ENCODE measurements at regions not wholly inside any gene's neighbourhood (a gene's known extent, or its start where the extent isn't known, plus 50 kb on each side); places are given as distances from the start of the nearest gene placed in this dataset.
A peak's percentile ranks its signal among the peaks of the same experiment; 100 is the strongest.
"Not testable (repeated sequence)": the region's sequence is repeated elsewhere in the genome, so short reads cannot be mapped to it uniquely, and the experiment has no call there.

DNA sequence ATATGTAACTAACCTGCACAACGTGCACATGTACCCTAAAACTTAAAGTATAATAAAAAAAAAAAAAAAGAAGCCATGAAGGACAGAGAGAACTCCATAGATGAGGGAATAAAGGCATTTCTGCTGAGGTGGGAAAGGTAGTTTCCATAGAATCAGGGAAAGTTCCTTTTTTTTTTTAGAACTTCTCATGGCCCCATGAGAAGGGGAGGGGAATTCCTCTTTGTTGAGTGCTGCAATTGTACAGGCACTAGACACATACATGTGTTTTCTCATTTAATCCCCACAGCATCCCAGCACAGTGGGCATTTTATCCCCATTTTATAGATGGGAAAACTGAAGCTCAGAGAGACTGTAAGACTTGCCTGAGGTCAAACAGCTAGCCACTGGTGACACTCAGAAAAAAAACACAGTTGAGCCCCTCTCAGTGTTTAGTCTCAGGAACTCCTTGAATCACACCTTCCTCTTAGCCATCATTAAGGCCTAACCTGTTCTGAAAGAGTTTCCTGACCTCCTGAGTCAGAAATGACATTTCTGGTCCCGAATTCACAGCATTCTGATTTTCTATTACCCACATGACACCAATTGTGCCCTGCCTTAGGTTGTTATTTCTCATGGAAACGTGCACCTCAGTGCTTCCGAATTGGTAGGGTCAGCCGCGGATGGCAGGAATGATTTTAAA lies 189.3 kb upstream of the G2E3 start:
- Mint-ChIP-seq H3K27me3 (peaks cover 10% of the 10 kb centered on the region), H3K4me1 (ENCODE audit: low read depth) (no peaks in the 10 kb centered on the region), H3K4me3 (no peak overlapping the region), H3K9me3 (no peaks in the 10 kb centered on the region), H3K36me3 (ENCODE audit: low read depth) (no peaks in the 10 kb centered on the region), H3K27ac (no peak overlapping the region)
- DNase-seq: no peak

DNA sequence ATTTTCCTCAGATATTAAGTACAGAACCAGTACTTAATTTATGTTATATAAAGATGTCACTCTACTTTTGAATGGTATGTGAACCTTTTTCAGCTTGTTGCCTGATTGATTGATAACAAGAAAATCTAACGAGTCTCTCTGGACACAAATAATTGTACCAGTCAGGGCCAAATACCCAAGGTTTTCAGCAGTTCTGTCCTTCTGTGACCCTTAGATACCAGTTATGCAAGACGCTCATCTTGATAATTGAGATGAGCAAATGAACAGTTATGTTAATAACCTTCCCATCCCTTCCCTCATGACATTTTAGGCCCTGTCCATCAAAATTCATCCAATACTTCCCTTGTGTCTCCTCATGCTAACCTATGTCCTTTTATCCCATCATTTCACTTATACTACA lies 185.9 kb upstream of the G2E3 start:
- no peak for DNase-seq

GRCh38 chr14:30373526-30373925 lies 185.4 kb upstream of the G2E3 start:
- Mint-ChIP-seq H3K27me3 (peaks cover 26% of the 10 kb centered on the region), H3K4me1 (ENCODE audit: low read depth) (no peaks in the 10 kb centered on the region), H3K9me3 (no peaks in the 10 kb centered on the region), H3K36me3 (ENCODE audit: low read depth) (no peaks in the 10 kb centered on the region), H3K4me3 (no peak overlapping the region), H3K27ac (no peak overlapping the region)
- DNase-seq: no peak

More for the DNA sequence above, 185.9 kb upstream of the G2E3 start:
- Mint-ChIP-seq H3K4me1 (ENCODE audit: low read depth) (no peaks in the 10 kb centered on the region), H3K27me3 (peaks cover 23% of the 10 kb centered on the region), H3K4me3 (no peak overlapping the region), H3K36me3 (ENCODE audit: low read depth) (no peaks in the 10 kb centered on the region), H3K9me3 (no peaks in the 10 kb centered on the region), H3K27ac (no peak overlapping the region)

DNA sequence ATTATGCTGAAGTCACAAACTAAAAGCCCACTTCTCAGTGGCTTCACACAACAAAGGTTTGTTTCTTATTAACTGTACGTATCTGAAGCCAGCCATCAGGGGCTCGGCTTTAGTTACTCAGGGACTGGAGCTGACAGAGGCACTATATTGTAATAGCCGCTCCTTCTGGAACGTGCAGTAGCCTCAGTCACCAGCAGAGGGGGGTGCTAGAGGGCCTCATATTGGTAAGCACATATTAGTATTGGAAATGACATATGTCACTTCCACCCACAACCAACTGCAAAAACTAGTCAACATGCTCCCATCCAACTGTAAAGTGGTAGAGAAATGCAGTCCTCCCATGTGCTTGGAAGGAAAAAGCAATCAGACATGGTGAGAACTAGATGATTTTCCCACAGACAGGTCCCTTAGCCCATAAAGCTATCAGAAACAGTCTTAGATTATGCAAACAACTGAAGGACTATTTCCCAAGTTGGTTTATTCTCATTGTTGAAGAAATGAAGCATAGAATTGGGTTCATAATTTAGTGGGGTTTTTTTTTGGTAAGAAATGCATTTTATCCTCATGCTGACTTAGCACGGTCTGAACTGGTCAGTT lies 183.6 kb upstream of the G2E3 start:
- H3K4me1 Mint-ChIP-seq (ENCODE audit: low read depth): no peaks in the 10 kb centered on the region
- peaks cover 28% of the 10 kb centered on the region for H3K27me3 Mint-ChIP-seq
- H3K4me3 Mint-ChIP-seq: no peak overlapping the region
- no peak overlapping the region for H3K27ac Mint-ChIP-seq
- peak; percentile 73 for DNase-seq
- no peaks in the 10 kb centered on the region for H3K9me3 Mint-ChIP-seq
- H3K36me3 Mint-ChIP-seq (ENCODE audit: low read depth): no peaks in the 10 kb centered on the region

- no peaks in the 10 kb centered on the region for H3K9me3 Mint-ChIP-seq
- H3K27ac Mint-ChIP-seq: no peak overlapping the region
- no peak overlapping the region for H3K4me3 Mint-ChIP-seq
- DNase-seq: no peak
- no peaks in the 10 kb centered on the region for H3K36me3 Mint-ChIP-seq (ENCODE audit: low read depth)
- H3K4me1 Mint-ChIP-seq (ENCODE audit: low read depth): no peaks in the 10 kb centered on the region
- peaks cover 25% of the 10 kb centered on the region for H3K27me3 Mint-ChIP-seq
Observed at GRCh38 chr14:30381861-30382480, 177.0 kb upstream of the G2E3 start.

DNA sequence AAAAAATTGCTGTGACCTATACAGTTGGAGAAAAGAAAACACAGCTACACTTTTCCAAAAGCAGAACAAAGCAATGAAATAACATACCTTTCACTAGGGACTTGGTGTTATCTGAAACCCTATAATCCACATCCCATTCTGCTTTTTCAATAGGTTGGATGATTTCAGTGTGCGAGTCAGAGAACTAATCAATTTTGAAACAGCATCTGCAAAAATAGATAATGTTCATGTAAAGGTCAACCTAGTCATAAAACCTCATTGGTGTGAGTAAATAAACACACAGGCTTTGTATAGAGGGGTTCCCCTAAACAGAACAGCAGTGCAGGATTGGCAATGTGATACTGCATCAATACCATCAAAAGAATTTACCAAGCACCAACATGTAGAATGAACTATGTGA lies 173.0 kb upstream of the G2E3 start:
- Mint-ChIP-seq H3K27me3 (peaks cover 12% of the 10 kb centered on the region), H3K4me1 (ENCODE audit: low read depth) (no peaks in the 10 kb centered on the region), H3K4me3 (no peak overlapping the region), H3K27ac (no peak overlapping the region), H3K9me3 (no peaks in the 10 kb centered on the region), H3K36me3 (ENCODE audit: low read depth) (no peaks in the 10 kb centered on the region)
- no peak for DNase-seq

DNA sequence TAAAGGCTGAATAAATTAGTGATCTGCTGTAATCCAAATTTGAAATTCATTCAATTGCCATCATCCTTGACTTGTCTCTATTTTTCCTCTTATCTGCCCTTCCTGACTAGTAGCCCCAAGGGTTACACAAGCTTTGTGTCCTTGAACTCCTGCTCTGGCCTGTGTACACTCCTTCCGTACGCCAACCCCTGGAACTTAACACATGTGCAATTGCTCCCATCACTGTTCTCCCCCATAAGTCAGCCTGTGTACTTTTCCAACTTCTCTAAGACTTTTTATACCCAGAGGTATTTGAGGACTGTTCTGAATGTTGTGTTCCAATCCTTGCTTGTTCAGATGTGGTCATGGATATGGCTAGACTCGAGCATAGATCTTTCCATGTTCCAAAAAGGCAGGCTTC lies 171.1 kb upstream of the G2E3 start:
- Mint-ChIP-seq H3K9me3 (no peaks in the 10 kb centered on the region), H3K36me3 (ENCODE audit: low read depth) (no peaks in the 10 kb centered on the region), H3K4me3 (no peak overlapping the region), H3K4me1 (ENCODE audit: low read depth) (no peaks in the 10 kb centered on the region), H3K27me3 (peaks cover 12% of the 10 kb centered on the region), H3K27ac (no peak overlapping the region)
- no peak for DNase-seq

- no peak for DNase-seq
- no peak overlapping the region for H3K27ac Mint-ChIP-seq
- no peaks in the 10 kb centered on the region for H3K36me3 Mint-ChIP-seq (ENCODE audit: low read depth)
Observed at GRCh38 chr14:30389134-30389876, 169.7 kb upstream of the G2E3 start.

DNA sequence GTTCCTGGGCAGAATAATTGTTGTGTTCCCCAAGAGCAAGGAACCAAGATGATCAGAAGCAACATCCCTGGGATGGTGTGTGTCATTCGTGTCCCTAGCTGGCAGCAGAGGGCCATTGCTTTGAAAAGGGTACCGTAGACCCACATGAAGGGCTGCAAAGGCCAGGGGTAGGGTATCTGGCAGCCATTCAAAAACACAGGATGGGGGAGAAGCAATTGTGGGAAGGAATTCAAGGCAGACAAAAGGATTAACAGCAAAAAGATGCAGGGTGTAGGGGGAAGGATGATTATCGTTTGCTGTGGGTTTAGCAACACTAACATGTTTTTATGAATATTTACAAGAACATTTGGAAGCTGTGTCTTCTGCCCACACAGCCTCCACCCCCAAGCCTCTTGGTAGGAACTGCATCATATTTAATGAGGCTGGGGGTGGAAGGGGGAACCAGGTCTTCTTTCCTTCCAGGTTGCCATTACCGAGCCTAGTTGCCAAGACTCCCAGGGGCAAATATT lies 169.0 kb upstream of the G2E3 start:
- Mint-ChIP-seq H3K36me3 (ENCODE audit: low read depth) (no peaks in the 10 kb centered on the region), H3K9me3 (no peaks in the 10 kb centered on the region), H3K27ac (no peak overlapping the region), H3K4me3 (no peak overlapping the region), H3K4me1 (ENCODE audit: low read depth) (no peaks in the 10 kb centered on the region), H3K27me3 (no peaks in the 10 kb centered on the region)
- no peak for DNase-seq

More at GRCh38 chr14:30389134-30389876, 169.7 kb upstream of the G2E3 start:
- H3K9me3 Mint-ChIP-seq: no peaks in the 10 kb centered on the region
- no peak overlapping the region for H3K4me3 Mint-ChIP-seq
- no peaks in the 10 kb centered on the region for H3K4me1 Mint-ChIP-seq (ENCODE audit: low read depth)
- H3K27me3 Mint-ChIP-seq: peaks cover 2% of the 10 kb centered on the region

- Mint-ChIP-seq H3K4me3 (no peak overlapping the region), H3K27ac (no peak overlapping the region), H3K27me3 (peaks cover 10% of the 10 kb centered on the region), H3K9me3 (no peaks in the 10 kb centered on the region), H3K4me1 (ENCODE audit: low read depth) (no peaks in the 10 kb centered on the region), H3K36me3 (ENCODE audit: low read depth) (no peaks in the 10 kb centered on the region)
- no peak for DNase-seq
Observed at GRCh38 chr14:30395065-30395464, 163.9 kb upstream of the G2E3 start.

DNA sequence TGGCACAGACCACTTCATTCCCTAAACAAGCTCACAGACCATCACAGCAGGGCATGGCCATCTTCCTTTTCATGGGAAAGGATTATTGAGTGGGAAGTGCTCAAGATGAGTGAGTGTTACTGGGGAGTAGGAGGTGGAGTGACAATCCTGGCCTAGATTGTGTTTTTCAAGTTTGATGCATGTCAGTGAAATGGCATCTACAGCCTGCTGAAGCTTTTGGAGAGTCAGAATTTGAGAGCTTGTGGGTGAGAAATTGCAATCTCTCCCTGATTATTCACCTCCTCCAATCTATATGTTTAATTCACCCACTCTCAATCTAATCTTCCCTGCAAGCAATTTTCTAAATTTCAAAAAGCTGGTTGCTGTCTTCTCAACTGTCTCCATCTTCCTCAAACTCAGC lies 156.1 kb upstream of the G2E3 start:
- Mint-ChIP-seq H3K36me3 (ENCODE audit: low read depth) (no peaks in the 10 kb centered on the region), H3K4me1 (ENCODE audit: low read depth) (no peaks in the 10 kb centered on the region), H3K27ac (no peak overlapping the region), H3K9me3 (no peaks in the 10 kb centered on the region), H3K27me3 (peaks cover 5% of the 10 kb centered on the region), H3K4me3 (no peak overlapping the region)
- no peak for DNase-seq

DNA sequence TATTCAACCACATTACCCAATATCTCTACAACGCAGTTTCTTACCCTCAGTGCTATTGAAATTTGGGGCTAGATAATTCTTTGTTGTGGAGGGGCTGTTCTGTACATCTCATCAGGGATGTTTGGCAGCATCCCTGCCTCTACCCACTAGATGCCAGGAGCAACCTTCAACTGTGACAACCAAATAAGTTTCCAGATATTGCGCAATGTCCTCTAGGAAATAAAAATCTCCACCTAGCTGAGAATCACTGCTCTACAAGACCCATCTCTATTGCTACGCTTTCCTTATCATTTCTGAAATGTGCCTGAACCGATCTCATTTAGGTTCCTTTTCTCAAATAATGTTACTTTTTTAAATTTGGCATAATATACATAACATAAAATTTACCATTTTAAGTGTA lies 155.2 kb upstream of the G2E3 start:
- no peak overlapping the region for H3K4me3 Mint-ChIP-seq
- peaks cover 5% of the 10 kb centered on the region for H3K27me3 Mint-ChIP-seq
- H3K27ac Mint-ChIP-seq: no peak overlapping the region
- no peaks in the 10 kb centered on the region for H3K36me3 Mint-ChIP-seq (ENCODE audit: low read depth)
- H3K4me1 Mint-ChIP-seq (ENCODE audit: low read depth): no peaks in the 10 kb centered on the region
- DNase-seq: no peak
- no peaks in the 10 kb centered on the region for H3K9me3 Mint-ChIP-seq

DNA sequence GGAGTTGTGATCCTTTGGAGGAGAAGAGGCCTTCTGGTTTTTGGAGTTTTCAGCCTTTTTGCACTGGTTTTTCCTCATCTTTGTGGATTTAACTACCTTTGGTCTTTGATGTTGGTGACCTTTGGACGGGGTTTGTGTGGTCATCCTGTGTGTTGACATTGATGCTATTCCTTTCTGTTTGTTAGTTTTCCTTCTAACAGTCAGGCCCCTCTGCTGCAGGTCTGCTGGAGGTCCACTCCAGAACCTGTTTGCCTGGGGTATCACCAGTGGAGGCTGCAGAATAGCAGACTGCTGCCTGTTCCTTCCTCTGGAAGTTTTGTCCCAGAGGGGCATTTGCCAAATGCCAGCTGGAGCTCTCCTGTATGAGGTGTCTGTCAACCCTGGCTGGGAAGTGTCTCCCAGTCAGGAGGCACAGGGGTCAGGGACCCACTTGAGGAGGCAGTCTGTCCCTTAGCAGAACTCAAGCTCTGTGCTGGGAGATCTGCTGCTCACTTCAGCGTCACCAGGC lies 149.4 kb upstream of the G2E3 start:
- not testable (repeated sequence) for H3K4me1 Mint-ChIP-seq (ENCODE audit: low read depth); H3K27ac Mint-ChIP-seq; H3K27me3 Mint-ChIP-seq; H3K4me3 Mint-ChIP-seq; DNase-seq; H3K36me3 Mint-ChIP-seq (ENCODE audit: low read depth); H3K9me3 Mint-ChIP-seq

DNA sequence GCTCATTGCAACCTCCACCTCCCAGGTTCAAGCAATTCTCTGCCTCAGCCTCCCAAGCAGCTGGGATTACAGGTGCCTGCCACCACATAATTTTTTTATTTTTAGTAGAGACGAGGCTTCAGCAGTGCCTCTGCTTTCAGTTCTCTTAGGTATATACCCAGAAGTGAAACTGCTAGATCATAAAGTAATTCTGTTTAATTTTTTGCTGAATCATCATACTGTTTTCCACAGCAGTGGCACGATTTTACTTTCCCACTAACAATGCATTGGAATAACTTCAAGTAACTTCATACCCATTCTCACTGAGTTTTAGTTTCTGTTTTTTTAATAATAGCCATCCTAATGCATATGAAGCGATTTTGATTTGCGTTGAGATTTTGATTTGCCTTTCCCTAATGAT lies 148.0 kb upstream of the G2E3 start:
- H3K4me1 Mint-ChIP-seq (ENCODE audit: low read depth): no peaks in the 10 kb centered on the region
- H3K36me3 Mint-ChIP-seq (ENCODE audit: low read depth): no peaks in the 10 kb centered on the region
- no peak overlapping the region for H3K27ac Mint-ChIP-seq
- H3K4me3 Mint-ChIP-seq: no peak overlapping the region
- no peak for DNase-seq
- peaks cover 5% of the 10 kb centered on the region for H3K27me3 Mint-ChIP-seq
- no peaks in the 10 kb centered on the region for H3K9me3 Mint-ChIP-seq

Data from activated T-cell treated with anti-CD3 and anti-CD28 coated beads, Interleukin-2, amount 50 U/mL, for 24 hours (primary cell).